ENCODE measurements at regions not wholly inside any gene's neighbourhood (a gene's known extent, or its start where the extent isn't known, plus 50 kb on each side); places are given as distances from the start of the nearest gene placed in this dataset.

GRCh38 chr16:85495259-85495658, 117.9 kb upstream of the GSE1 start:
- in situ Hi-C loops (cut with HindIII; ENCODE audit: low sequenced_read_pairs) = loop anchor here (5.0 kb wide), 1 partner anchor 97 kb away; no protein-coding TSS in a partner anchor

GRCh38 chr16:85495823-85496538, 117.1 kb upstream of the GSE1 start:
- in situ Hi-C loops (cut with HindIII; ENCODE audit: low sequenced_read_pairs) = loop anchor here (5.0 kb wide), 1 partner anchor 96 kb away; no protein-coding TSS in a partner anchor

GRCh38 chr16:85497622-85498314, 115.4 kb upstream of the GSE1 start:
- in situ Hi-C loops (cut with HindIII; ENCODE audit: low sequenced_read_pairs) = loop anchor here (5.0 kb wide), 1 partner anchor 95 kb away; no protein-coding TSS in a partner anchor

GRCh38 chr16:85498607-85499006, 114.5 kb upstream of the GSE1 start:
- in situ Hi-C loops (cut with HindIII; ENCODE audit: low sequenced_read_pairs) = loop anchor here (5.0 kb wide), 1 partner anchor 94 kb away; no protein-coding TSS in a partner anchor

GRCh38 chr16:85500220-85500619, 112.9 kb upstream of the GSE1 start:
- in situ Hi-C loops (cut with HindIII; ENCODE audit: low sequenced_read_pairs) = no loop called here

GRCh38 chr16:85501900-85502299, 111.2 kb upstream of the GSE1 start:
- in situ Hi-C loops (cut with HindIII; ENCODE audit: low sequenced_read_pairs) = no loop called here

DNA sequence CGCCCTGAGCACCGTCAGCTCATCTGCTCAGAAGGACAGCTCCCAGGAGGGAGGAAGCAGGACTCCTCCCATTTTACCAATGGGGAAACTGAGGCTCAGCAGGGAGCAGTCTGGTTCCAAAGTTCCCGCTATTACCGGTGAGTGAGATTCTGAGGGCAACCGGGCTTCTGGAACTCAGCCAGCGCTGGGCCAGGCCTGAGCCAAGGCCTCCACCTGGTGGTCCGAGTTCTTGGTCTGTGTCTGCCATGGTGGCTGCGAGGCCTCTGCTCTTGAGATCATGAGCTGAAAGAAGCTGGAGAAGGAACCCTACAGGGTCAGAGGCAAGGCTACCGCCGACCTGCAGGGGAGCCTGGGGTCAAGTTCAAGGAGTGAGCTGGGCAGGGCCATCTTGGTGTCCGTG, 110.8 kb upstream of the GSE1 start:
- in situ Hi-C loops (cut with HindIII; ENCODE audit: low sequenced_read_pairs) = no loop called here

DNA sequence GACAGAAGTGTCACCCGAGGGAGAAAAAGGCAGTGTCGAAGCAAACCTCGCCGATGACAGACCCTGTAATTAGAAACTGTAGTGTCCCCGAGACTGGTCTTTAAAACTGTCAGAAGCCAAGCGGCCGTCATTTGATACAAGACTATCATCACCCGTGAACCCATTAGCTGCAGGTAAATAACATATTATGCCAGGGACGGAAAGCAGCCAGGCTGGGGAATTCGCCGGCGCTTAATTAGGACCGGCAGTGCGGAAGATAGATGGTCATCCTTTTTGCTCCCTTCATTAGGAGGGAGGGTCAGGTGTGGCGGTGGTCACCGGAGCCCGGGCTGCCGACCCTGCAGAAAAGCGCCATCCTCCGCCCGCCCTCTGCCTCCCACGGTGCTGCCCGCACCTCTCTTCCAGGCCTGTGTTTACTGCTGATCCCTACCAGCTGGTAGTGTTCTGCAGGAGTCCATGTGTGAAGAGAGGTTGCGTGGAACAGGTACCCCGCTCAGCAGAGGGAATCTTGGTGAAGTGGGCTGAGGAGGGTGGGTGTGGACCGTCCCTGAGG, 109.4 kb upstream of the GSE1 start:
- in situ Hi-C loops (cut with HindIII; ENCODE audit: low sequenced_read_pairs) = no loop called here

DNA sequence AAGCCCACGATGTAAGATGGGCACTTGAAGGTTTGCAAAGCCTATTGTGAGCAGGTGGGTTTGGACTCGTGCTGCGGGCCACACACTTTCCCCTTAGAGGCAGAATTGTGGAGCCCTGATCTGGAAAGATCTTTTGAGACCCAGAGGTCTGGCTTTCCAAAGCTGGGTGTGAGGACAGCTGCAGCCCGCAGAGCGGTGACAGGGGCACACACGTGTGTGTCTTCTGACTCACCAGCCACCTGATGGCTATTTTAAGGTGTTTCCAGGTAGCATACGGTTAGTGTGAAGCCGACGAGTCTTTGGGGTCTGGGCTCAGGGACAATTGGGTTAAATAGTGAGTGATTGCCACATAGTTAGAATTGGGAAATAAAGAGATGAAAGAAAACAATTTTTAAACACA, 108.9 kb upstream of the GSE1 start:
- in situ Hi-C loops (cut with HindIII; ENCODE audit: low sequenced_read_pairs) = no loop called here

DNA sequence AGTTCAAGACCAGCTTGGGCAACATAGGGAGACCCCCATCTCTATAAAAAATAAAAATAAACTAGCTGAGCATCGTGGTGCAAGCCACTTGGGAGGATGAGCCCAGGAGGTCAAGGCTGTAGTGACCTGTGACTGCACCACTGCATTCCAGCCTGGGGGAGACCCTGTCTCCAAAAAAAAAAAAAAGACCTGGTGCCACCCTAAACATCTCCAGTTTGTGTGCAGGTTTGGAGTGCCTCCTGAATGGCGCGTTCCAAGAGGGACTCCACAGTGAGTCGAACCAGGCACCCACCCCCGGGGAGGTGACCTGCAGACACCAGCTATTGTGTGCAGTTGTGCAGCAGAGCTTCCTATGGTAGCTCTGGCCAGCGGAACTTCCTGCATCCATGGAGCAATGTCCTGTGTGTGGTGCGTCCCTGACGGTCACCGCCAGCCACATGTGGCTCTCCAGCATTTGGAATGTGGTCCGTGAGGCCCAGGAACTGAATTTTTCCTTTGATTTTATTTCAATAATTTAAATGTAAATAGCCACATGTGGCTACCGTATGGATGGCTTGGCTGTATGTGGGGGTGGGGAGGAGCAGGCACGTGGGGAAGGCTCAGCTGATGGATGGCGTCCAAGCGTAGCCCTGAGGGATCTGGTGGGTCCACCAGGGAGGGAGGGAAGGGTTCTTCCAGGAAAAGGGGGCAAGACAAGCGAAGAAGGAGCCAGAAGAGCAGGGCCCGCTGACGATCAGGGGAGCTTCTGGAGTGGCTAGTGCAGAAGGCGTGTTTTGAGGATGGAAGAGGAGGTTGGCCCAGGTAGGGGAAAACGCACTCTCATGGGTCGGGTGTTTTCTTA, 107.1 kb upstream of the GSE1 start:
- in situ Hi-C loops (cut with HindIII; ENCODE audit: low sequenced_read_pairs) = no loop called here

DNA sequence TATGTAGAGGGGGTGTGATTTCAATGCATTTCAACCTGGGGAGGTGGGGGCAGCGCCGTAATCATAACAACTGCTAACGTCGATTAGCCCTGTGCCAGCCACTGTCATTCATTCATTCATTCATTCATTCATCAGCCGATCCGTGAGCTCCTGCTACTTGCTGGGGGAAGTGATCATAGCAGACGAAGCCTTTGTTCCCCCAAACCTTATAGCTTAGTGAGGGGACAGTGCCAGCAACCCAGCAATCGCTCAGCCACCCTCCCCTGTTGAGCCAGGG, 106.5 kb upstream of the GSE1 start:
- in situ Hi-C loops (cut with HindIII; ENCODE audit: low sequenced_read_pairs) = no loop called here

DNA sequence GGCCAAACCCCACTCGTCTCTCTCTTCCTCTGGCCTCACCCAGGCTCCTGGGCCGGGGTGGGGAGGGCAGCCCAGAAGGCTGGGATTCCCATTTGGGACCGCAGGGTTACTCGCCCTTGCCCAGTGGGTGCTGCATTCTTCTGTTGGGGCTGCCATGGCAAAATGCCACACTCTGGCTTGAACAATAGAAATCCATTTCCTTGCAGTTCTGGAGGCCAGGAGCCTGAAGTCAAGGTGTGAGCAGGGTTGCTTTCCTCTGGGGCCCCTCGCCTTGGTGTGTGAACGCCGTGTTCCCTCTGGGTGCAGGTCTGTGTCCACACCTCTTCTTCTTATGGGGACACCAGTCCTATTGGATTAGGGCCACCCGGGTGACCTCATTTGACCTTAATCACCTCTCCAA, 105.8 kb upstream of the GSE1 start:
- in situ Hi-C loops (cut with HindIII; ENCODE audit: low sequenced_read_pairs) = no loop called here

GRCh38 chr16:85508388-85508787, 104.7 kb upstream of the GSE1 start:
- in situ Hi-C loops (cut with HindIII; ENCODE audit: low sequenced_read_pairs) = no loop called here

DNA sequence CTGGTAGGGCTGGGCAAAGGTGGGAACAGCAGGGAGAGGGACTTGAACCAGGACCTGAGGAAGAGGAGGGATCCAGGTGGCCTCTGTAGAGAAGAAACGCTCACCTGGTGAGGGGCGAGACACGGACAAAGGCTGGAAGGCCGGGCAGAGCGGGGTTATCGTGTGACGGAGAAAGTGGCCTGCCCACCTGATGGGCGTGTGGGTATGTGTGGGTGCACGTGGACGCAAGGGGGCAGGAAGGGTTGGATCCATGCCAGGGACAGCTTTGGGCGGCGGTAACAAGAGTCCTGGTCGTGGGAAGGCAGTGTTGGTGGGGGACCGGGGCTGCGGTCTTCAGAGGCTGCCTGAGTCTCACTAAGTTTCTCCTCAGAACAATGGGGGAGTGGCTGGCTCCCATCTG, 104.1 kb upstream of the GSE1 start:
- in situ Hi-C loops (cut with HindIII; ENCODE audit: low sequenced_read_pairs) = no loop called here

DNA sequence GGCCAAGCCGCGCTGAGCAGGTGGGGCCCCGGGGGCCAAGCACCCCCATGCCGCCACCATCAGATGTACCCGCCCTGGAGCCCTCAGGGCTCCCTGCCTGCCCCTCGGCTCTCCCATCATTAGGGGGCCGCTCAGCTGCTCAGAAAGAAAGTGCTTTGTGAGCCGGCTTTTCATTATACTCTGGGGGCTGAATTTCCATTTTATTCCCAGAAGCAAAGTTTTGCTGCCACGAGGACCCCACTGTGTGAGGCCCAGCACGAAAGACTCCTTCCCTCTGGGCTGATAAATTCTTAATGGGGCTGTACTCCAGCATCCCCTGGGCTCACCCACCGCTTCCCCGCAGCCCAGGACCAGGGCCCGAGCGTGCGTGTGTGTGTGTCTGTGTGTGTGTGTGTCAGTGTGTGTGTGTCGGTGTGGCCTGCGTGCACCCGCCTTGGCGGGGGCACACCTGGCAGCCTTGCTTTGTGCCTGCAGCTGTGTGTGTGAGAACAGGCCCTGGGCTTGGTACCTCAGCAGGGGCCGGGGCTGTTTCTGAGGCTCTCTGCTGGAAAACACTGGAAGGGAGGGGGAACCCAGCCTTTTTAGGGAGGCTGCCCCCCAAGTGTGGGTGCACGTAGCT, 103.0 kb upstream of the GSE1 start:
- in situ Hi-C loops (cut with HindIII; ENCODE audit: low sequenced_read_pairs) = no loop called here

GRCh38 chr16:85511938-85512807, 100.9 kb upstream of the GSE1 start:
- in situ Hi-C loops (cut with HindIII; ENCODE audit: low sequenced_read_pairs) = no loop called here

- in situ Hi-C loops (cut with HindIII; ENCODE audit: low sequenced_read_pairs) = no loop called here
Observed at GRCh38 chr16:85512808-85513115, 100.4 kb upstream of the GSE1 start.

DNA sequence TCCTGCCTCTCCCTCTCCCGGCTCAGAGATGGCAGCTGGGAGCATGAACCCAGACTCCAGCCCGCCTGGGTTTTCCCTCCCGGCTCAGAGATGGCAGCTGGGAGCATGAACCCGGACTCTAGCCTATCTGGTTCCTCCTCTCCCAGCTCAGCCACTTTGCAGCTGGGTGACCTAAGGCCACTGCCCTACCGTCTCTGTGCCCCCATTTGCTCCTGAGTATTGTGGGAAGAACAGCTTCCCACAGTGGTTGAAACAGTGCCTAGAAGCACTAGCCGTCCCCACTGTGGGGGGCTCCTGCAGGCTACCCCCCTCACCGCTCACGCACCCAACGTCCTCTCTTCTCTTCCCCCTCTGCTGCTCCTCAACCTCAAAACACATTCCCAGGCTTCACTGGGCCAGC, 99.9 kb upstream of the GSE1 start:
- in situ Hi-C loops (cut with HindIII; ENCODE audit: low sequenced_read_pairs) = no loop called here

DNA sequence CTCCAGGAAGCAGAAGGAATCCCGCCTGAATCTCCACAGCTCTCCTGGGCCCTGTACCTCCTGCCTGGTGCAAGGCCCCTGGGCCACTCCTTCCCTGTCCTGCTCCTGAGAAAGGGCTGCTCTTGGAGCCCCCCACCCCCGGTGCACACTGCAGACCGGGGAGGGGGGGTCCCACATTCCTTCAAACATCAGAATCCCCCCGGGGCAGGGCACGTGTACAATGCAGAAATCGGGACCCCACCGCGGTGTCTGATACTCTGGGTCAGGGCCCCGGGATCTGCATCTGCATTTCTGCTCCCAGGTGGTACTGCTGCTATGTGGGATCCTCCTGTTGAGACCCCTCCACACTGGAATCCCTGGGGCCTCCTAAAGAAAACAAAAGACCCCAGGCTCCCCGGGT, 99.5 kb upstream of the GSE1 start:
- in situ Hi-C loops (cut with HindIII; ENCODE audit: low sequenced_read_pairs) = no loop called here

DNA sequence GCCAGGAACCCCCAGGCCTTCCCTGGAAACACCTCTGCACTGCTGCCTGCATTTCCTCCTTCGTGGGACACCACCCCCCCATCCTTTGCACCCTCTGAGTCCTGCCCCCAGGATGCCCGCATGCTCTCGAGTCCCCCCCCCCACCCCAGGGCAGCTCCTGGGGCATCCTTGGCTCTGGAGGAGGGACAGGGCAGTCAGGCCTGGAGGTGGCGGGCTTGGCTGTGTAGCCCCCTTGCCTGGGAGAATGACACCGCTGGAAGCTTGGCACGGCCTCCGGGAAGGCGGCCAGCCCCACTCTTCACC, 98.9 kb upstream of the GSE1 start:
- in situ Hi-C loops (cut with HindIII; ENCODE audit: low sequenced_read_pairs) = no loop called here

All from endothelial cell of hepatic sinusoid (primary cell).